Activated CD4-positive, alpha-beta T cell treated with anti-CD3 and anti-CD28 coated beads, Interleukin-2, amount 10 ng/mL, durations not matched to agents 7 days and 5 days (primary cell): ENCODE measurements at regions not wholly inside any gene's neighbourhood (a gene's known extent, or its start where the extent isn't known, plus 50 kb on each side); places are given as distances from the start of the nearest gene placed in this dataset.
"Not testable (repeated sequence)": the region's sequence is repeated elsewhere in the genome, so short reads cannot be mapped to it uniquely, and the experiment has no call there.

Experiments used
- CTCF ChIA-PET: fragments of 350-600 bp; sonication (Branson Sonifier 250); formaldehyde crosslinking; loops from one replicate; lab custom pipeline; 2021; ENCODE audit warnings: antibody characterized with exemption; lab: Charles Lee
- POLR2A ChIA-PET: fragments of 350-600 bp; sonication (Branson Sonifier 250); formaldehyde crosslinking; loops from one replicate; lab custom pipeline; 2021; ENCODE audit warnings: antibody characterized with exemption; lab: Charles Lee
- DNase-seq: peaks from one replicate; pipeline ENCODE4 v3.0.0-alpha.2; 2020
- H3K27ac Mint-ChIP-seq: one replicate; pipeline ENCODE4 v1.8.0; 2021; ENCODE audit warnings: mild to moderate bottlenecking, moderate library complexity, mixed read lengths
- H3K27me3 Mint-ChIP-seq: one replicate; pipeline ENCODE4 v1.8.0; 2021; ENCODE audit warnings: mixed read lengths
- H3K36me3 Mint-ChIP-seq: one replicate; pipeline ENCODE4 v1.8.0; 2021; ENCODE audit warnings: low read depth, mixed read lengths
- H3K4me1 Mint-ChIP-seq: one replicate; pipeline ENCODE4 v1.8.0; 2021; ENCODE audit warnings: mixed read lengths
- H3K4me3 Mint-ChIP-seq: one replicate; pipeline ENCODE4 v1.8.0; 2021; ENCODE audit warnings: mild to moderate bottlenecking, moderate library complexity, mixed read lengths
- H3K9me3 Mint-ChIP-seq: one replicate; pipeline ENCODE4 v1.8.0; 2021; ENCODE audit warnings: mixed read lengths

GRCh38 chr7:136116186-136116585 lies 139.0 kb upstream of the MTPN start:
- POLR2A ChIA-PET, result no interaction called here

GRCh38 chr7:136114966-136115762 lies 138.0 kb upstream of the MTPN start:
- ChIA-PET CTCF (interaction anchor here (0.8 to 1.7 kb wide), 5 partner anchors 10 to 26 kb away, joined by 3 to 4 read pairs (median 4); no protein-coding TSS in a partner anchor), POLR2A (interaction anchor here (0.7 kb wide), 1 partner anchor 36 kb away, joined by 3 read pairs; no protein-coding TSS in a partner anchor)
- DNase-seq, result peak; percentile 56
- Mint-ChIP-seq H3K9me3 (no peaks in the 10 kb centered on the region), H3K36me3 (no peaks in the 10 kb centered on the region), H3K4me1 (no peaks in the 10 kb centered on the region), H3K27ac (no peak overlapping the region), H3K27me3 (peaks cover 5% of the 10 kb centered on the region), H3K4me3 (no peak overlapping the region)

More at GRCh38 chr7:136116186-136116585, 139.0 kb upstream of the MTPN start:
- H3K4me1 Mint-ChIP-seq, result no peaks in the 10 kb centered on the region
- peaks cover 5% of the 10 kb centered on the region for H3K27me3 Mint-ChIP-seq
- no peak overlapping the region for H3K4me3 Mint-ChIP-seq
- H3K36me3 Mint-ChIP-seq, result no peaks in the 10 kb centered on the region
- DNase-seq, result no peak
- no peaks in the 10 kb centered on the region for H3K9me3 Mint-ChIP-seq
- H3K27ac Mint-ChIP-seq, result no peak overlapping the region
- CTCF ChIA-PET, result interaction anchor here (1.5 kb wide), 2 partner anchors 9 to 14 kb away, joined by 4 read pairs; no protein-coding TSS in a partner anchor

DNA sequence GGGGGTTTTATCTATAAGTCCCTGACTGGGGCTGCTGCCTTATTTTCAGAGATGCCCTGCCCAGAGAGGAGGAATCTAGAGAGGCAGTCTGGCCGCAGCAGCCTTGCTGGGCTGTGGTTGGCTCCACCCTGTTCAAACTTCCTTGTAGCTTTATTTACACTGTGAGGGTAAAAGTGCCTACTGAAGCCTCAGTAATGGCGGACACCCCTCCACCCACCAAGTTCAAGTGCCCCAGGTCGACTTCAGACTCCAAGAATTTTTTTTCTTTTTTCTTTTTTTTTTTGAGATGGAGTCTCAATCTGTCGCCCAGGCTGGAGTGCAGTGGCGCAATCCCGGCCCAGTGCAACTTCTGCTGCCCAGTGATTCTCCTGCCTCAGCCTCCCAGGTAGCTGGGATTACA lies 137.3 kb upstream of the MTPN start:
- H3K4me1 Mint-ChIP-seq, H3K27me3 Mint-ChIP-seq, H3K36me3 Mint-ChIP-seq, H3K9me3 Mint-ChIP-seq, DNase-seq, H3K4me3 Mint-ChIP-seq, H3K27ac Mint-ChIP-seq, POLR2A ChIA-PET: not testable (repeated sequence)
- CTCF ChIA-PET, result interaction anchor here (0.8 to 1.7 kb wide), 4 partner anchors 10 to 26 kb away, joined by 3 to 4 read pairs (median 4); no protein-coding TSS in a partner anchor

DNA sequence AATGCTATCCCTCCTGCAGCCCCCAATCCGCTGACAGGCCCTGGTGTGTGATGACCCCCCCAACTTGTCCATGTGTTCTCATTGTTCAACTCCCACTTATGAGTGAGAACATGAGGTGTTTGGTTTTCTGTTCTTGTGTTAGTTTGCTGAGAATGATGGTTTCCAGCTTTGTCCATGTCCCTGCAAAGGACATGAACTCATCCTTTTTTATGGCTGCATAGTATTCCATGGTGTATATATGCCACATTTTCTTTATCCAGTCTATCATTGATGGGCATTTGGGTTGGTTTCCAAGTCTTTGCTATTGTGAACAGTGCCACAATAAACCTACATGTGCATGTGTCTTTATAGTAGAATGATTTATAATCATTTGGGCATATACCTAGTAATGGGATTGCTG lies 131.9 kb upstream of the MTPN start:
- H3K27ac Mint-ChIP-seq, POLR2A ChIA-PET, H3K4me3 Mint-ChIP-seq, H3K27me3 Mint-ChIP-seq, H3K9me3 Mint-ChIP-seq, H3K4me1 Mint-ChIP-seq, H3K36me3 Mint-ChIP-seq, CTCF ChIA-PET, DNase-seq: not testable (repeated sequence)

DNA sequence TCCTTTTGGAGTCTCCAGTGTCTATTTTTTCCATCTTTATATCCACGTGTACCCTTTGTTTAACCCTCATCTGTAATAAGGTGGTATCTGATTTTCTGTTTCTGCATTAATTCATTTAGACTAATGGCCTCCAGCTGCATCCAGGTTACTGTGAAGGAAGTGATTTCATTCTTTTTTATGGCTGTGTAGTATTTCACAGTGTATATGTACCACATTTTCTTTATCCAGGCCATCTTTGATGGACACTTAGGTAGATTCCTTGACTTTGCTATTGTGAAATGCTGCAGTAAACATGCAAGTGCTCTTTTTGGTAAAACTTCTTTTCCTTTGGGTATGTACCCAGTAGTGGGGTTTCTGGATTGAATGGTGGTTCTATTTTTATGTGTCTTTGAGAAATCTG lies 128.0 kb upstream of the MTPN start:
- H3K9me3 Mint-ChIP-seq, result no peaks in the 10 kb centered on the region
- POLR2A ChIA-PET, result no interaction called here
- no peak for DNase-seq
- no peaks in the 10 kb centered on the region for H3K4me1 Mint-ChIP-seq
- CTCF ChIA-PET, result interaction anchor here (1.5 kb wide), 1 partner anchor 10 kb away, joined by 3 read pairs; no protein-coding TSS in a partner anchor
- H3K27ac Mint-ChIP-seq, result no peak overlapping the region
- no peaks in the 10 kb centered on the region for H3K36me3 Mint-ChIP-seq
- H3K4me3 Mint-ChIP-seq, result no peak overlapping the region
- no peaks in the 10 kb centered on the region for H3K27me3 Mint-ChIP-seq

- H3K4me1 Mint-ChIP-seq, result no peaks in the 10 kb centered on the region
- POLR2A ChIA-PET, result no interaction called here
- no peaks in the 10 kb centered on the region for H3K9me3 Mint-ChIP-seq
- H3K4me3 Mint-ChIP-seq, result no peak overlapping the region
- H3K36me3 Mint-ChIP-seq, result no peaks in the 10 kb centered on the region
- CTCF ChIA-PET, result interaction anchor here (1.5 kb wide), 1 partner anchor 11 kb away, joined by 3 read pairs; no protein-coding TSS in a partner anchor
- no peak for DNase-seq
- H3K27me3 Mint-ChIP-seq, result no peaks in the 10 kb centered on the region
- no peak overlapping the region for H3K27ac Mint-ChIP-seq
Observed at GRCh38 chr7:136104269-136104603, 127.1 kb upstream of the MTPN start.

- POLR2A ChIA-PET, result no interaction called here
- no peak overlapping the region for H3K4me3 Mint-ChIP-seq
- no peak overlapping the region for H3K27ac Mint-ChIP-seq
- CTCF ChIA-PET, result interaction anchor here (1.5 to 1.8 kb wide), 2 partner anchors 11 to 12 kb away, joined by 3 to 4 read pairs; no protein-coding TSS in a partner anchor
- no peaks in the 10 kb centered on the region for H3K4me1 Mint-ChIP-seq
- H3K27me3 Mint-ChIP-seq, result no peaks in the 10 kb centered on the region
- no peaks in the 10 kb centered on the region for H3K9me3 Mint-ChIP-seq
- no peaks in the 10 kb centered on the region for H3K36me3 Mint-ChIP-seq
- no peak for DNase-seq
Observed at GRCh38 chr7:136103545-136104268, 126.5 kb upstream of the MTPN start.

- ChIA-PET CTCF (interaction anchor here (0.5 to 1.8 kb wide), 2 partner anchors 13 to 43 kb away, joined by 3 to 4 read pairs; no protein-coding TSS in a partner anchor), POLR2A (no interaction called here)
- Mint-ChIP-seq H3K27ac (no peak overlapping the region), H3K4me1 (no peaks in the 10 kb centered on the region), H3K4me3 (no peak overlapping the region), H3K36me3 (no peaks in the 10 kb centered on the region), H3K9me3 (no peaks in the 10 kb centered on the region), H3K27me3 (no peaks in the 10 kb centered on the region)
- no peak for DNase-seq
Observed at GRCh38 chr7:136102881-136103280, 125.7 kb upstream of the MTPN start.

DNA sequence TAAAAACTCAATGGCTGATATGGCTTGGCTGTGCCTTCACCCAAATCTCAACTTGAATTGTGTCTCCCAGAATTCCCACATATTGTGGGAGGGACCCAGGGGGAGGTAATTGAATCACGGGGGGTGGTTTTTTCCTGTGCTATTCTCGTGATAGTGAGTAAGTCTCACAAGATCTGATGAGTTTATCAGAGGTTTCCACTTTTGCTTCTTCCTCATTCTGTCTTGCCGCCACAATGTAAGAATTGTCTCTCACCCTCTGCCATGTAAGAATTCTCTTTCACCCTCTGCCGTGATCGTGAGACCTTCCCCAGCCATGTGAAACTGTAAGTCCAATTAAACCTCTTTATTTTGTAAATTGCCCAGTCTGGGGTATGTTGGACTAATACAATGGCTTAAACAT lies 115.6 kb upstream of the MTPN start:
- CTCF ChIA-PET, H3K27me3 Mint-ChIP-seq, POLR2A ChIA-PET, H3K4me3 Mint-ChIP-seq, H3K27ac Mint-ChIP-seq, H3K36me3 Mint-ChIP-seq, H3K9me3 Mint-ChIP-seq, DNase-seq, H3K4me1 Mint-ChIP-seq: not testable (repeated sequence)

DNA sequence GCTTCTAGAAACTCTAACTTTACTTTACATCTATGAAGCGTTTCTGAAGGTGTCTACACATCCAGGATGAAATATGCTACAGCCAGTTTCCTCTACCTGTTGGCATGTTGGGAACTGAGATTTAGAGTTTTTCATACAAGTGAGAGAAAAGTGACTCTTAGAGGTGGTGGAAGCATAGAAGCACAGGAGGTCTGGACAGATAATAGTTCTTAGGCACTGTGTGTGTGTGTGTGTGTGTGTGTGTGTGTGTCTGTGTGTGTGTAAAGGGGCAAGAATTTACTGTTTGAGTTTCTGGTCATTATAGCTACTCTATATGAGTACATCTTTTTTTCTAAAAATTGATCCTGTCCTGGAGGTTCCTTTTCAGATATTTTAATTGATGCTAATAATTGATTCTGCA lies 110.7 kb upstream of the MTPN start:
- Mint-ChIP-seq H3K27ac (no peak overlapping the region), H3K36me3 (no peaks in the 10 kb centered on the region), H3K4me1 (no peaks in the 10 kb centered on the region), H3K9me3 (no peaks in the 10 kb centered on the region), H3K4me3 (no peak overlapping the region), H3K27me3 (no peaks in the 10 kb centered on the region)
- DNase-seq, result no peak
- POLR2A ChIA-PET, result no interaction called here
- CTCF ChIA-PET, result no interaction called here

- Mint-ChIP-seq H3K9me3 (no peaks in the 10 kb centered on the region), H3K36me3 (no peaks in the 10 kb centered on the region), H3K4me1 (no peaks in the 10 kb centered on the region), H3K4me3 (no peak overlapping the region), H3K27me3 (no peaks in the 10 kb centered on the region), H3K27ac (no peak overlapping the region)
- POLR2A ChIA-PET, result no interaction called here
- peak; percentile 9 for DNase-seq
- CTCF ChIA-PET, result no interaction called here
Observed at GRCh38 chr7:136086712-136087111, 109.6 kb upstream of the MTPN start.

- Mint-ChIP-seq H3K4me1 (no peaks in the 10 kb centered on the region), H3K27ac (no peak overlapping the region), H3K27me3 (no peaks in the 10 kb centered on the region), H3K36me3 (no peaks in the 10 kb centered on the region), H3K9me3 (no peaks in the 10 kb centered on the region), H3K4me3 (no peak overlapping the region)
- CTCF ChIA-PET, result no interaction called here
- no peak for DNase-seq
- POLR2A ChIA-PET, result no interaction called here
Observed at GRCh38 chr7:136079934-136080333, 102.8 kb upstream of the MTPN start.

DNA sequence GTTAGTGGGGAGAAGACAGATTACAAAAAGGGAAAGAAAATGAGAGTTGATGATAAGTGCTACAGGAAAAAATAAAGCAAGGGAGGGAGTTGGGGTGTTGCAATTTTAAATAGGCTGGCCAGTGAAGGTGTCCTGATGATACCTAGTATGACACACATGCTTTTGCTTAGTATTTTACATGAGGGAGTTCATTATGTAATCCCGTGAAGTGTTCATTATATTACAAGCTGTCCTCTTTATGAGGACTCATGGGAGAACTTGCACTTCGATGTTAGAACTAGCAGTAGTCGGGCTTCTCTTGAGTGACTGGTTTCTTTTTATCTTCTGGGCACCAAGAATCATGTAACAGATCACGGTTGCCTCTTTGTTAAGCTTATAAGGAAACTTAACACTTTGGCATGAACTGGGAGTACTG lies 102.3 kb upstream of the MTPN start:
- H3K4me3 Mint-ChIP-seq, result no peak overlapping the region
- DNase-seq, result no peak
- H3K27ac Mint-ChIP-seq, result no peak overlapping the region
- H3K4me1 Mint-ChIP-seq, result no peaks in the 10 kb centered on the region
- ChIA-PET CTCF (interaction anchor here (1.3 kb wide), 1 partner anchor 50 kb away, joined by 3 read pairs; no protein-coding TSS in a partner anchor), POLR2A (interaction anchor here (0.6 kb wide), 1 partner anchor 36 kb away, joined by 3 read pairs; no protein-coding TSS in a partner anchor)
- no peaks in the 10 kb centered on the region for H3K9me3 Mint-ChIP-seq
- no peaks in the 10 kb centered on the region for H3K36me3 Mint-ChIP-seq
- H3K27me3 Mint-ChIP-seq, result no peaks in the 10 kb centered on the region
